NCI-H146 treated with DMSO at 0.1 percent for 48 hours (cell line): ENCODE measurements at regions not wholly inside any gene's neighbourhood (a gene's known extent, or its start where the extent isn't known, plus 50 kb on each side); places are given as distances from the start of the nearest gene placed in this dataset.
A peak's percentile ranks its signal among the peaks of the same experiment; 100 is the strongest.

Source experiments
- DNase-seq: peaks from one replicate; lab custom pipeline; 2025; ENCODE audit not compliant: unreplicated experiment; lab: John Stamatoyannopoulos, UW

DNA sequence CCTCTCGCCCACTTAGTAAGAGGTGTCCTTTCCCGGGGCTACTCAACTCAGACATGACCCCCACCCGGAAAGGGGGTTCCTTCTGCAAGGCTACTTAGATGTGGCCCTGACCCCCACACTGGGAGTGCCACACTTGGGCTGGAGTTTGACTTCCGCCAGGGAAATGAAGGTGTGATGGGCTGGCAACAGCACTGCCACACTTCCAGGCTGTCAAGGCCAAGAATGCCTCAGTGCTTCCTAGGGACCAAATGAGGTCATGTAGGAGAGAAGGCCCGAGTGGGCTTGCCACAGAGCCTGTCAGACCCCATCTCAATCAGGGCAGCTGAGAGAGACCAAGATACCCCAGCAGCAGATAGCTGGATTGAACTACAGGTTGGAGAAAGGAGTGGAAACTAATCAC lies 55.5 kb downstream of the DRD1 start:
- DNase-seq = no peak

DNA sequence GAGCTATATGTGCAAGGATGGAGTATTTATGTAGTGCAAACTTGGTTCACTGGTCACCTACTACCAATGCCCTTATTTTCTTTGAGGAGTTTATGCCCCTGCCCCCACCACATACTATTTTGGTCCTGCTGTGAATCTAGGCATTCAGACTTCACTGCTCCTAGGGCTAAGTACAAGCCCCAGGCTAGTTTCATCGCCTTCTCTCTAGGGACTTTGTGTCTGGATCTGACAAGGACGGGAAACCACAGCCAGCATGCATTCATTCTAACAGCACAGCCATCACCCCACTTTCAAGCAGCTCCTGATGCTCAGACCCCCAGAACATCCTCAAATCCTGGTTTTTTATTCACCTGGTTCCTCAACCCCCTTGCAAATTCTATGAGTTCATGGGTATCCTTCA lies 56.8 kb downstream of the DRD1 start:
- no peak for DNase-seq

DNA sequence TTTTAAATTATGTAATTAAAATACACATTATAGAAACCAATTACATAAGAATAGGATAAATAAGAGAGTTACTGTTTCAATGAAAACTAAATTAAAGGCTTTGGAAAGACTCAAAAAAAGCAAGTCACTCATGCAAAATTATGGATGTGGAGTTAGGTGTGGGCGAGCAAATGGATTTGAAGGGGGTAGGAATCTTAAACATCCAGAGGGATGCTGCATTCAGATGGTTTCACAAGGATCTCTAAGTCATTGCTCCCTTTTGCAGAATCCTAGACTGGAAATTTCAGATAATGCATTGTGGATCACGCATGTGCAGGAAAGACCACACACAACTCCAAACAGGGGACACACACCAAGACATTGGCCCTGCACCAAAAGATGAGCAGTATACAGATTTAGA lies 57.5 kb downstream of the DRD1 start:
- no peak for DNase-seq

DNA sequence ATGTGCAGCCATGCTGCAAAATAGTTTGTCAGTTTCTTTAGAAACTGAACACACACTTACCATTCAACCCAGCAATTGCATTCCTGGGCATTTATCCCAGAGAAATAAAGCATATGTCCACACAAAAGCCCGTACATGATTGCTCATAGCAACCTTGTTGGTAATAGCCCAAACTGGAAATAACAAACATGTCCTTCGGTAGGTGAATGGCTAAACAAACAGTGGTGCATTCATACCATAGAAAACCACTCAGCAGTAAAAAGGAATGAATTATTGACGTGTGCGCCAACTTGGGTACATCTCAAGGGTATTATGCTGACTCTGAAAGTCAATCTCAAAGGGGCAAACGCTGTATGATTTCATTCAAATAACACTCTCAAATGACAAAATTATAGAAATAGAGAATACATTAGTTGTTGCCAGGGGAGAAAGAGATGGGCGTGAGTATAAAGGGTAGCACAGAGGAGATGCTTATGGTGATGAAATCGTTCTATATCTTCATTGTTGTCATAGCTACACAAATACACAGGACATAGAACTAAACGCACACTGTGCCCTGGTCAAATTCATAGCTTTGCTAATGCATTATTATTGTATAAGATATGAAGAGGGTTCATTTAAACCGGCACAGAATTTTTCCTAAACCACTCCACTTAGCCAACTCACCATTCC lies 58.2 kb downstream of the DRD1 start:
- DNase-seq = peak; percentile 60

DNA sequence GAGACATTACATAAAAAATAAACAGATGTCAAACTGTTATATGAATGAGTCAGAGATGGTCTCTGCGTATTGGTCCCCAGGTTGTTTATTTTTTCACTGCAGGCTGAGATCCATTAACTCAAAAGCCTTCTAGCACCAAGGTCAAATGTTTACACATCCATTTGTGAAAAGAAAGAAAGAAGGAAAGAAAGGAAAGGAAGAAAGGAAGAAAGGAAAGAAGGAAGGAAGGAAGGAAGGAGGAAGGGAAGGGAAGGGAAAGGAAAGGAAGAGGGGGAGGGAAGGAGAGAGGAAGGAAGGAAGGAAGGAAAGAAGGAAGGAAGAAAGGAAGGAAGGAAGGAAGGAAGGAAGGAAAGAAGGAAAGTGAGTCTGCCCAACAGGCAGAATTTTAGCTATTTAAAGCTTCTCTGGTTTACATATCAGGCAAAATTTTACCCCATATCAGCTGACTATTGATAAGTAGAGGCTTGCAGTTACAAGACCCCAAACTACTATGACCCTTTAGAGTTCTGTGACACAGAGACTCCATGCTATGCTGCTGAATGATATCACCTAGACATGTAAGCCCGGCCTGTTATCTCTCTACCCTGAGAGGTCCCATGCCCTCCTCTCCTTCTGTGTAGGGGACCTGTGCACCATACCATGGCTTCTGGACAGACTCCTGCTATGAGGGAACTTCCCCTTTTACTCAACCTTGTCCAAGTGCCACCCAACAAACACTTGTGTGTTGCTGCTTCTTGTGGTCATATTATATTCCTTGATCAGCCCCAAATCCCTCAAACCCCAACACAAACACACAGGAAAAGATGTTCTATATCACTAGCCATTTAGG lies 59.0 kb downstream of the DRD1 start:
- DNase-seq = peak; percentile 29

DNA sequence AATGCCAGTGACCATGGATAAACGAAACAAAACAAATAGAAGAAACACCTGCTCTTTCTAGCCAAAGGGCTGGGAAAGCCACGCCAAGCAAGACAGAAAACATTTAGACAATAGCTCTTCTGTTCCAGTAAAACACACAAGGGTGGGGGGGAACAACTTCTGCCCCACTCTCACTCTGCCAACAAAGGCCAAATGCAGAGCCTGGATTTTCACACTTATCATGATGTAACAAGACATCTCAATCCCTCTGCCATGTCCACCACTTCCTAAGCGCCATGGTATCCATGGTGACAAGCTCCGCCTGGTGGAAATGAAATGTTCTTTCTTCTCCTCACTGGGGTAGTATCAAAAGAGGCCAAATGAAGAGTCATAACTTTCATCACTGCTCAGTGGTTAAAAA lies 60.6 kb downstream of the DRD1 start:
- DNase-seq = peak; percentile 75

DNA sequence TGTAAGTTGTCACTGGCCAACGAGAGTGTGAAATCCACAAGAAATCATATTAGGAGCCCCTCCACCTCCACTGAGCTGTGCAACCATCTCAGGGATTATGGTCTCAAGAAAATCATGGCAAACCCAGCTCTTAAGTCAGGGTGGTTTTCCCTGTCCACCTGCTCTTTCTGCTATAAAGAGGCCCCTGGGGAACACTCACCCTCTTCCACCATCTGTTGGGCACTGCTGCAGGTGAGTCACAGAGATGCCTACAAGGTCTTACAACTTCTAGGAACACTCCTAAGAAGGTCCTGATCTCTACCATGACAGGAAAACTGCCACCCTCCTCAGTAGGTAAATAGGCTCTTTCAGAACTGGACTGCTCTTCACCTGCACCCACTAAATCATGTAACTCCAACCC lies 61.8 kb downstream of the DRD1 start:
- DNase-seq = no peak

DNA sequence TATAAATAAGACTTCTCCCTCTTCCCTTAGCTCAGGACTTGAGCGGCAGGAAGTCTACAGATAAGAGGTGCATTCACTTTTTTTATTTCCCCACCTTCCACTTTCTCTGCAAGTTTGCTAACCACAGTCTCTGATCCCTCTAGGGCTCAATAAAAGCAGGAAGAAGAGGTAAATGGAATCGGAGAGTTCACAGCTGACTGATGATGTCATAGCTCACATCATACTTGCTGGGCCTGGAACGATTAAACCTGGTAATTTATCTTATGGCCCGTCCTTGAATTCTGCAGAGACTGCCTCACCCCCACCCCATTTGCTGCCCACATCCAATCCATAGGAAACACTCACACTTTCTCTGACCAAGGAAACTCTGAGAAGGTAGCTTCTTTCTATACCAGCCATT lies 62.9 kb downstream of the DRD1 start:
- no peak for DNase-seq

DNA sequence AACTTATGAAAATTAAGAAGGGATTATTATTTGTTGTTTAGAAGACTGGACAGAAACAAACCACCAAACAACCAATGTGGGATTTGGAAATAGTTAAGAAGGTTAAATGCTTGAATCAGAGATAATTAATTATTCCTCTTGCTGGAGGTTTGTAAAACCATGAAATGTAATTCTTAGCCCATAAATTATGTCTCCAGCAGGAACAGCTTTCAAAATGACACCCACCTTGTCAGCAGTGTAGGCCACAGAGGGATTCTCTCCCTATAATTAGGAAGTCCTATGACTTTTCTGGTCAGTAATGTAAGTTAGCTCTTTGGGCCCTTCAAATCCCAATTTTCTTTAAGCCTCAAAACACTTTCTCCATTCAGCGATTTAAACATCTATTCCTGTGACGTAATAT lies 63.3 kb downstream of the DRD1 start:
- DNase-seq = no peak

DNA sequence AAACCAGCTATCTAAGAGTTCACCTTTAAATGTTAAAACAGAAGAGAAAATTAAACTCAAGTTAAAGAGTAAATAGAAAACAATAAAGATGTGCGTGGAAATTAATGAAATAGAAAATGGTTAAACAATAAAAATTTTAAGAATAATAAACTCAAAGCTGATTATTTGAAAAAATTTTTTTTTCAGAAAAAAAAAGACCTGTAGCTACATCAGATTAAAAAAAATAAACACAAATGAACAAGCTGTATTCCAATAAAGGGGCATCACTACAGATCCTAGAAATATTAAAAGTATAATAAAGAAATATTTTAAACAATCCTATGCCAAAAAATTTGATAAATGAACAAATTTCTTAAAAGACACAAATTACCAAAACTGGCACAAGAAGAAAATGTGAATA lies 64.1 kb downstream of the DRD1 start:
- no peak for DNase-seq

DNA sequence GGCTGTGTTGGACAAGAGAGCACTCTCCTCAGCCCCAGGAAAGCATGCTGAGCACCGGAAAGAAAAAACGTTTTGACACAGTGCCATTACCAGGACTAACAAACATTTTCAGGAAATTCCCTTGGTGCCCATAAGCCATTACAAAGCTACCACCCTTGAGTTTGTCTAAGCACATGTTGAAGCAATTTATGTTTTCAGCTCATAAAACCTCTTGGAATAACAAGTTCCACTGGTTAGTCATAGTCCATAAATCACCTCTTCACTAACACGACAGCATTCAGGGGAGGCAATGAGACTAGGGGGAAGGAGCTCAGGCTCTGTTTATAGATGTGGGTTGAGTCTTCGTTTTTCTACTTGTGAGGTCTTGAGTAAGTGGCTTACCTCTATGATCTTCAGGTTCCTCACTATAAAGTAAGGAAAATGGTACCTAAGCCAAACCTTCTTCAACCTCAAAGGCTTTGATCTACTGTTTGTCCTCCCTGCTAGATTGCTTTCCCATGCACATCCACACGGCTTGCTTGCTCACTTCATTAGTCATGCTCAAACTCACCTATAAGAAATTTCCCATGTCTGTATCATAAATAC lies 65.4 kb downstream of the DRD1 start:
- DNase-seq = no peak

DNA sequence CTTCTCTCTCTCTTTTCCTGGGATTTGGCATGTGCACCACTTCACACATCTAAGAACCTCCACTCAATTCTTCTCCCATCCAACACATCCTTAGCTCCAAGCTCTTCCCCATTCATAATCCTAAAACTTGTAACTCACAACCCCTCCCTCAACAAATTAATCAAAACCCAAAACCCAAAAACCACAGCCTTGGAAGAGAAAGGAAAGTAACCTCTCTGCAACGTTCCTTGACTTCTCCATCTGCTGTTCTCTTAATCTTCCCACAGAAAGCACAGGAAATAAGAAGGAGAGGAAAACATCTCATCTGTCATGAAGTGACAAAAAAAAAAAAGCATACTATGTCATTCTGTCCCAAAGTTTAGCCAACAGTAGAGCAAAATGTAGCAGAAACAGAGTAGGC lies 66.2 kb downstream of the DRD1 start:
- no peak for DNase-seq

DNA sequence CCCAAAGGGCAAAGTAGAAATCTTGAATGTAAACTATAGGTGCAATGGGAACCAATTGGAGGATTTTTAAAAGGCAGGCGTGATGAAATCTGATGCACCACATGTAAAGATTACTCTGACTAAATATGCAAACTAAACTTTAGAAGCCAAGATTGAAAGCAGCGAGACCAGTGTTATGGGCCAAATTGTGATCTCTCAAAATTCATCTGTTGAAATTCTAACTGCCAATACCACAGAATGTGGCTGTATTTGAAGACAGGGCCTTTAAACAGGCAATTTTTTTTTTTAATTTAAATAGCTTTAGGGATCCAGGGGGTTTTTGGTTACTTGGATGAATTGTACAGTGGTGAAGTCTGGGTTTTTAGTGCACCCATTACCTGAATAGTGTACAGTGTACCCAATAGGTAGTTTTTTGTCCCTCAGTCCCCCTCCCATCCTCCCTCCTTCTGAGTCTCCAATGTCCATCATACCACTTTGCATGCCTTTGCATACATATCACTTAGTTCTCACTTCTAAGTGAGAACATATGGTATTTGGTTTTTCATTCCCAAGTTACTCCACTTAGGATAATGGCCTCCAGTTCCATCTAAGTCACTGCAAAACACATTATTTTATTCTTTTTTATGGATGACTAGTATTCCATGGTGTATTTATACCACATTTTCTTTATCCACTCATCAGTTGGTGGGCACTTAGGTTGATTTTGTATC lies 69.7 kb downstream of the DRD1 start:
- DNase-seq = no peak

DNA sequence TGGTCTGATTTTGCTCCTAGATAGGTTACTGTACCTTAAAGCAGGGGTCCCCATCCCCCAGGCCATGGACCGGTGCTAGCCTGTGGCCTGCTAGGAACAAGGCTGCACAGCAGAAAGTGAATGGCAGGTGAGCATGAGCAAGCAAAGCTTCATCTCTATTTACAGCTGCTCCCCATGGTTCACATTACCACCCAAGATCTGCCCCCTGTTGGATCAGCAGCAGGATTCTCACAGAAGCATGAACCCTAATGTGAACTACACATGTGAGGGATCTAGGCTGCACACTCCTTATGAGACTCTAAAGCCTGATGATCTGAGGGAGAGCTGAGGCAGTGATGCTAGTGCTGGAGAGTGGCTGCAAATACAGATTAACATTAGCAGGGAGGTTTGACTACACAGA lies 78.1 kb downstream of the DRD1 start:
- DNase-seq = no peak

DNA sequence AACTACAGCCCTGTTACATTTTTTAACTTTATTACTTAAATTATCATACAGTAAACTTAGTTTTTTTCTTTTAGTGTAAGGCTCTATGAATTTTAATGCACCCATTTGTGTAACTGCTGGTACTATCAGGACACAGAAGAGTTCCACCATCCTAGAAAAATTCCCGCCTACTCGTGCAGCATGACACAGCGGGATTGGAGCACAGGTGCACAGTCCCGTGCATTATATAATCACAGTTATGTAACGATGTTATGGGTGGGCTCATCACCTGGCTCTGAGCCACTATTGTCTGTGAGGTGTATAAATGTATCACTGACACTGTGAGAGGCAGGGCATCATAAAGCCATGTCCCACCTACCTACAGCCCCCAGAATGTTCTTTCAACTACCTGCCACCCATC lies 80.7 kb downstream of the DRD1 start:
- DNase-seq = no peak

DNA sequence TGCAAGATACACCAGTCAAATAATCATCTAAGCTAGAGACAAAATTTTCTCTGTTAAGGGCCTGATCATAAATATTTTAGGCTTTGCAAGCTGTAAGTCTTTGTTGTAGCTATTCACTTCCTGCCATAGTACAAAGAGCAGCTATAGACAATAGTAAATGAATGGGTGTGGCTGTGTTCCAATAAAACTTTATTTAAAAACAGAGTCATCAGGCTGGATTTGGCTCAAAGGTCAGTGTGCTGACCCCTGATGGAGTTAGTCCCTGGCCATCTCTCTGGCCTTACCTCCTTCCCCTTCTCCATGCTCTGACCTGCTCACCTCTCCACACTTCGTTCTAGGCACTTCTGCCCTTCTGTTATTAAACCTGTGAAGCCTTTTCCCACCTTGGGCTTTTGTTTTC lies 86.0 kb downstream of the DRD1 start:
- DNase-seq = no peak

DNA sequence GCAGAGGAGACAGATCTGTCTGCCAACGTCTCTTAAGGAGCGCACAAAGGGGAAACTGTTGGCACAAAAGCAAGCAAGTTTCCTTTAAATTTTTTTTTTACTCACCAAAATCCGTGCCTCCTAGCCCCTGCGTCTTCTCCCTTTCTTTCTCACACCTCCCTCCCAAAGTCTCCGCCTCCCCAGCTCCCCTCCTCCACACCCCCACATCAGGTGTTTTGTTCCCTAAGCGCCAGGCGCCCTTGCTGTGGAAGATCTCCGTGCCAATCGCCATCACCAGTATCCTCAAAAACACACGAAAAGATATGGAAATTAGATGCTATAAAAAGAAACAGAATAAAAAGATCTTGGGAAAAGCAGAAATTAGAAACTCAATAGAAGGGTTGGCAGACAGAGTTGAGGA lies 87.6 kb downstream of the DRD1 start:
- no peak for DNase-seq

DNA sequence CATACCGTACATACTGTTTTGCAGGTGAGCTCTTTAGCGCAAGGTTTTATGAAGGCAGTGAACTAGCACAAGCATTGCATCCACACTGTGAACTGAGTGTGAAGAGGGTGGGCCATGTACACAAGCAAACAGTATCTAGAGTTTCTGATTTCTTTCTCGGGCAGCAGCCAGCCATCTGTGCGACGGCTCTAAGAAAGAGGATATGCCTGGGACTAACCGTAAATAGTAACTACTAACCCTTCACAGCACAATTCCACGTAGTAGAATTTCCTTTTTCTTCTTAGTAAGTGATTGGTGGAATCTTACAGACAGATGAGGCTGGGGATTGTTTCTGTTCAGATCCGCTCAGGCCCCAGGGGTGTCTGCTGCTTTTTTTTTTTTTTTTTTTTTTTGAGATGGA lies 89.0 kb downstream of the DRD1 start:
- DNase-seq = no peak

DNA sequence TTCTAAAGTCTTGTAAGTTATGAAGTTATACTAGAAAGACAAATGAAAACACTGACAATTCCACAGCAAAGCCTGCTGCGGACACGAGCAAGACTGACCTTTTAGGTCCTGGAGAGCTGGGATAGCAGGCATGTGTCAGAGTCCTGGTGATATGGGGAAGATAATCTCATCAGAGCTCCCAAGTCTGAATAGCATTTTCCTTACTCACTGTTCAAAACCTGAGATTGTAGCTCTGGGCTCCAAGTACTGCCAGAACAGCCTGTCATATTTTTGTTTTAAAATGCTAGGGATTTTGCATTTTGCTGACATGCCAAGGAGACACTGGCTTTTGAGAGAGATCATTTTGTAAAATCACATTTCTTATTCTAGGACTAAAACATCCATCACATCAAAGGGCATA lies 90.1 kb downstream of the DRD1 start:
- no peak for DNase-seq

DNA sequence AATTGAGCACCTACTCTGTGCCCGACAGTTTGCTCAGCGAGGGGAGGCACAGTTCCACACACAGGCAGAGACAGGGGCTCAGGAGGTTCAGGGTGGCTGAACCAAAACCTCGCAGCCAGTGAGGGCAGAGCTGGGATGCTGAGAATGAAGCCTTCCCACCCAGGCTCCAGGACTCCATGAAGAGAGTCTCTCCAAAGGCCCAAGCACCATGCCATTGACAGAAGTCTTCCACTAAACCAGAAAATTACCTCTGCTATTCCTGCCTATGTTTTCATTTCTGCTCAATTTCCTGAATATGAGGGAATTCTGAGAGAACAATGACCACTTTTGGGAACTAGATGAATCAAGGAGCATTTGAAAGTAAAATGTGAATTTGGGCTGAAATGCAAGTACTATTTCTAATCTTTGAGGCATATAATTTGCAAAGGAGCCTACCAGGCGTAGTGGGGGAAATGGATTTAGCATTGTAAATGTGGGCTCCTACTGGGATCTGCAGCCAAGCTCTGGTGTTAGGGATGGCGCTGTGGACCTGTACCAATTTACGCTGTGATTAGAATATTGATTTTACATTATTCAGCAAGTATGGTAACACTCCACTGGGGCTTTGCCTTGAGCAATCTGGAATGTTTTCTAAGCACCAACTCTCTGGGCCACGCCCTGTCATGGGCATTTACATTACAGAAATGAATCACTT lies 91.9 kb downstream of the DRD1 start:
- no peak for DNase-seq

DNA sequence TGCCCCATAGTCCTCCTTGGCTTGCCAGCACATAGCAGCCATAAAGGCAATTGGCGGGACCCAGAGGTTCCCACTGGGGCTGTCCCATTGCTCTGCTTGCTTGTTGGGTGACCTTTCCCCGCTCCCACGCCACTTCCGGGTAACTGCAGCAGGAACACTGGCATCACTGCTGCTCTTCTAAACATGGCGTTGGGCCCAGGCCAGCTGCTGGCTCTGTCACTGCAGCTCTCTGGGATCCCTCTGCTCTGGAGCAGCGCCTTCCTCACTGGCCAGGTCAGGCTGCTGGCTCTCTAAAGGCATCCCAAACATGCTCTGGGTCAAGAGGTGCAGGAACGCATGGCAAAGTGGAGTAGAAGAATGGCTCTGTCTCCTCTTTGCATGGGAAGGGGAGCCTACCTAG lies 92.9 kb downstream of the DRD1 start:
- no peak for DNase-seq
